A673 (cell line): ENCODE measurements at regions not wholly inside any gene's neighbourhood (a gene's known extent, or its start where the extent isn't known, plus 50 kb on each side); places are given as distances from the start of the nearest gene placed in this dataset.
A peak's percentile ranks its signal among the peaks of the same experiment; 100 is the strongest.

Experiments used
- BruUV-seq: library from RNA; stranded (reverse); fragments of 400-500 nt; replicated peaks from 2 replicates; lab custom pipeline; 2021; lab: Mats Ljungman, UMichigan
- CTCF ChIA-PET: fragments of 300-600 bp; sonication (Branson Sonifier 250); formaldehyde crosslinking; loops from one replicate; lab custom pipeline; 2022; ENCODE audit warnings: antibody characterized with exemption; lab: Charles Lee
- POLR2A ChIA-PET: fragments of 300-600 bp; sonication (Branson Sonifier 250); formaldehyde crosslinking; loops from one replicate; lab custom pipeline; 2022; ENCODE audit warnings: antibody characterized with exemption; ENCODE audit not compliant: low non-redundant PET; lab: Charles Lee
- DNase-seq: peaks from one replicate; pipeline ENCODE4 v3.0.0-alpha.2; 2015; ENCODE audit warnings: low spot score
- H3K27ac ChIP-seq: fragments of 200-600 bp; sonication (generic); 2 replicates; pipeline ENCODE4 v1.5.1; 2016; ENCODE audit warnings: mixed run types, low read depth, mild to moderate bottlenecking, mixed read lengths, antibody characterized with exemption, low read length; ENCODE audit not compliant: poor library complexity, severe bottlenecking
- H3K27me3 ChIP-seq: fragments of 200-600 bp; sonication (generic); replicated peaks from 2 replicates; pipeline ENCODE4 v1.6.1; 2017; ENCODE audit warnings: mixed run types, low read depth, mild to moderate bottlenecking, mixed read lengths, antibody characterized with exemption, low read length; ENCODE audit not compliant: insufficient read depth, poor library complexity
- H3K36me3 ChIP-seq: fragments of 200-600 bp; sonication (generic); 2 replicates; pipeline ENCODE4 v1.6.1; 2016; ENCODE audit warnings: mixed run types, mild to moderate bottlenecking, mixed read lengths, antibody characterized with exemption, low read length; ENCODE audit not compliant: insufficient read depth, poor library complexity, severe bottlenecking
- H3K4me1 ChIP-seq: fragments of 200-600 bp; sonication (generic); 2 replicates; pipeline ENCODE4 v1.6.1; 2017; ENCODE audit warnings: mixed run types, mild to moderate bottlenecking, mixed read lengths, antibody characterized with exemption, low read length; ENCODE audit not compliant: insufficient read depth, poor library complexity, severe bottlenecking
- H3K4me3 ChIP-seq: fragments of 200-600 bp; sonication (generic); 2 replicates; pipeline ENCODE4 v1.5.1; 2016; ENCODE audit warnings: low read depth, mixed run types, mild to moderate bottlenecking, mixed read lengths, low read length; ENCODE audit not compliant: poor library complexity, severe bottlenecking
- H3K9me3 ChIP-seq: fragments of 200-600 bp; sonication (generic); 2 replicates; pipeline ENCODE4 v1.6.1; 2016; ENCODE audit warnings: mixed run types, low read depth, mild to moderate bottlenecking, mixed read lengths, antibody characterized with exemption, low read length; ENCODE audit not compliant: poor library complexity, severe bottlenecking
- EZH2 ChIP-seq: fragments of 200-600 bp; sonication (generic); IDR thresholded peaks from 2 replicates; pipeline ENCODE4 v1.6.1; 2017; ENCODE audit warnings: borderline replicate concordance, low read depth, mild to moderate bottlenecking, mixed read lengths, antibody characterized with exemption, low read length; ENCODE audit not compliant: poor library complexity, severe bottlenecking
- intact Hi-C: fragments of 100-400 bp; cut with micrococcal nuclease; formaldehyde crosslinking; loops from one replicate; pipeline ENCODE4 v1.10.0; 2022; ENCODE audit not compliant: unreplicated experiment
- TF ChIP-seq, protein P1 (sequence below): fragments of 300-800, 200-600 bp; sonication (generic); conservative IDR thresholded peaks from 2 replicates; pipeline ENCODE4 v1.5.1; 2017; ENCODE audit warnings: low read depth, mild to moderate bottlenecking, antibody characterized with exemption, low read length, moderate library complexity, mixed read lengths

GRCh38 chr1:164921493-164921892, 362.5 kb downstream of the PBX1 start:
- Histone ChIP-seq H3K4me3 (no peak overlapping the region), H3K4me1 (no peaks in the 10 kb centered on the region), H3K36me3 (no peaks in the 10 kb centered on the region), H3K27ac (no peak overlapping the region), H3K9me3 (no peaks in the 10 kb centered on the region), H3K27me3 (no peaks in the 10 kb centered on the region)
- CTCF ChIA-PET, result no interaction called here
- DNase-seq, result no peak
- TF ChIP-seq EZH2, result no peak
- TF ChIP-seq, protein P1, sequence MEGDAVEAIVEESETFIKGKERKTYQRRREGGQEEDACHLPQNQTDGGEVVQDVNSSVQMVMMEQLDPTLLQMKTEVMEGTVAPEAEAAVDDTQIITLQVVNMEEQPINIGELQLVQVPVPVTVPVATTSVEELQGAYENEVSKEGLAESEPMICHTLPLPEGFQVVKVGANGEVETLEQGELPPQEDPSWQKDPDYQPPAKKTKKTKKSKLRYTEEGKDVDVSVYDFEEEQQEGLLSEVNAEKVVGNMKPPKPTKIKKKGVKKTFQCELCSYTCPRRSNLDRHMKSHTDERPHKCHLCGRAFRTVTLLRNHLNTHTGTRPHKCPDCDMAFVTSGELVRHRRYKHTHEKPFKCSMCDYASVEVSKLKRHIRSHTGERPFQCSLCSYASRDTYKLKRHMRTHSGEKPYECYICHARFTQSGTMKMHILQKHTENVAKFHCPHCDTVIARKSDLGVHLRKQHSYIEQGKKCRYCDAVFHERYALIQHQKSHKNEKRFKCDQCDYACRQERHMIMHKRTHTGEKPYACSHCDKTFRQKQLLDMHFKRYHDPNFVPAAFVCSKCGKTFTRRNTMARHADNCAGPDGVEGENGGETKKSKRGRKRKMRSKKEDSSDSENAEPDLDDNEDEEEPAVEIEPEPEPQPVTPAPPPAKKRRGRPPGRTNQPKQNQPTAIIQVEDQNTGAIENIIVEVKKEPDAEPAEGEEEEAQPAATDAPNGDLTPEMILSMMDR, result no peak
- POLR2A ChIA-PET, result no interaction called here
- intact Hi-C loops, result no loop called here
- BruUV-seq, result no TSS peak

DNA sequence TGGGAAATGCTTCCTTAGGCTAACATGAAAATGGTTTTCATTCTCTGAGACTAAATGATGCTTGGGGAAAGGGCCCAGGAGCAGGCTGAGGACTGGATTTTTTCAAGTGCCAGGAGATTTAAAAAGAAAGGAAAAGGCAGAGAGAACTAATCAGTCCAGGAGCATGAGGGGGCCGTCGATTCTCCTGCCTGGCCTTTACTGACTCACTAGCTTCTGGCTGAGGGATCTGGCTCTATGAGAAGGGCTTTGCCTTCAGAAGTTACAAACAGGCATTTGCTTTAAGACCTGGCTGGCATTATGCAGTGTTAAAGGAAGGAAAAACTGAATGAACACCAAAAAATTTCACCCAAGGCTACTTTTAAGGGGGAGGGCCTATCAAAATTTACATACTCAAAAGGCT, 359.2 kb downstream of the PBX1 start:
- intact Hi-C loops, result no loop called here
- POLR2A ChIA-PET, result no interaction called here

GRCh38 chr1:164914208-164914607, 355.2 kb downstream of the PBX1 start:
- no peak overlapping the region for H3K27ac ChIP-seq
- no peak for TF ChIP-seq EZH2
- TF ChIP-seq, protein P1, result peak; percentile 41
- DNase-seq, result peak; percentile 39
- no peaks in the 10 kb centered on the region for H3K36me3 ChIP-seq
- intact Hi-C loops, result no loop called here
- no peaks in the 10 kb centered on the region for H3K4me1 ChIP-seq
- no TSS peak for BruUV-seq
- no peaks in the 10 kb centered on the region for H3K27me3 ChIP-seq
- no peak overlapping the region for H3K4me3 ChIP-seq
- ChIA-PET CTCF (no interaction called here), POLR2A (no interaction called here)
- no peaks in the 10 kb centered on the region for H3K9me3 ChIP-seq

More for the DNA sequence above, 359.2 kb downstream of the PBX1 start:
- TF ChIP-seq, protein P1, result no peak
- TF ChIP-seq EZH2, result no peak
- Histone ChIP-seq H3K4me3 (no peak overlapping the region), H3K27me3 (no peaks in the 10 kb centered on the region), H3K9me3 (no peaks in the 10 kb centered on the region), H3K36me3 (no peaks in the 10 kb centered on the region), H3K27ac (no peak overlapping the region), H3K4me1 (no peaks in the 10 kb centered on the region)
- CTCF ChIA-PET, result no interaction called here
- BruUV-seq, result no TSS peak
- DNase-seq, result no peak
